K562 (cell line): ENCODE measurements at regions not wholly inside any gene's neighbourhood (a gene's known extent, or its start where the extent isn't known, plus 50 kb on each side); places are given as distances from the start of the nearest gene placed in this dataset.

Source experiments
- ATAC-seq: fragments of 200-7000 bp; cut with Tn5 transposase; 3 replicates; pipeline ENCODE4 v1.9.1; 2020; ENCODE audit warnings: moderate library complexity
- BruUV-seq: library from RNA; stranded (reverse); fragments of 400-500 nt; replicated peaks from 2 replicates; lab custom pipeline; 2021; lab: Mats Ljungman, UMichigan
- CTCF ChIA-PET: fragments of 300-600 bp; formaldehyde crosslinking; extraction: SDS; loops from one replicate; lab custom pipeline; 2021; ENCODE audit warnings: low intra/inter-chr PET ratio; lab: Yijun Ruan, JAX
- POLR2A ChIA-PET: fragments of 300-600, 350-650 bp; sonication (Branson Sonifier 250); formaldehyde crosslinking; extraction: SDS; loops from one replicate; lab custom pipeline; 2021; ENCODE audit warnings: antibody characterized with exemption, inconsistent platforms; lab: Yijun Ruan, JAX
- DNase-seq, 4 experiments: peaks; one replicate each; pipeline versions ENCODE4 v3.0.0 to v3.0.0-alpha.2; 2011 to 2018; ENCODE audit warnings: low spot score in 3 of 4, mixed read lengths in 3 of 4; ENCODE audit errors: extremely low read depth in 1 of 4
- FAIRE-seq: peaks from 2 replicates; lab custom pipeline; 2011; peaks lifted over from hg19 to GRCh38; lab: Jason Lieb, UNC
- H2AFZ ChIP-seq: 2 replicates; pipeline ENCODE4 v1.6.0; 2011; ENCODE audit warnings: low read depth, low read length, control low read depth, inconsistent platforms
- H3K27ac ChIP-seq: fragments of 200-600 bp; 3 replicates; pipeline ENCODE4 v1.8.0; 2011; ENCODE audit warnings: low read depth, mild to moderate bottlenecking, control low read depth, inconsistent platforms, low read length, moderate library complexity, mixed read lengths; ENCODE audit errors: extremely low read depth
- H3K27me3 ChIP-seq, 2 experiments: fragments of 300-600 bp in 1 of 2; 2 replicates in 1 of 2; 3 replicates in 1 of 2; pipeline versions ENCODE4 v1.6.0 to v1.8.0; 2011; ENCODE audit warnings: inconsistent platforms in 2 of 2, low read length in 2 of 2, mild to moderate bottlenecking in 1 of 2, mixed read lengths in 1 of 2, moderate library complexity in 1 of 2; ENCODE audit not compliant: control insufficient read depth in 2 of 2, insufficient read depth in 2 of 2
- H3K36me3 ChIP-seq: fragments of 300-600 bp; 3 replicates; pipeline ENCODE4 v1.8.0; 2011; ENCODE audit warnings: mild to moderate bottlenecking, low read length, inconsistent platforms; ENCODE audit not compliant: control insufficient read depth, insufficient read depth
- H3K4me1 ChIP-seq, 2 experiments: fragments of 200-600 bp in 1 of 2; replicated peaks in 1 of 2; 2 replicates in 1 of 2; 3 replicates in 1 of 2; pipeline versions ENCODE4 v1.5.1 to v1.8.0; 2011; ENCODE audit warnings: inconsistent platforms in 2 of 2, low read length in 2 of 2, mild to moderate bottlenecking in 1 of 2, mixed read lengths in 1 of 2, moderate library complexity in 1 of 2; ENCODE audit not compliant: control insufficient read depth in 2 of 2, insufficient read depth in 2 of 2
- H3K4me2 ChIP-seq: 2 replicates; pipeline ENCODE4 v1.6.1; 2011; ENCODE audit warnings: low read length, control low read depth, inconsistent platforms, mixed read lengths; ENCODE audit not compliant: insufficient read depth
- H3K4me3 ChIP-seq: fragments of 200-600 bp; sonication (generic), shearing (Covaris generic); 2 replicates; pipeline ENCODE4 v1.5.1; 2016; ENCODE audit warnings: control low read depth, inconsistent platforms
- H3K79me2 ChIP-seq: fragments of 200-600 bp; 3 replicates; pipeline ENCODE4 v1.8.0; 2011; ENCODE audit warnings: low read length, inconsistent platforms; ENCODE audit not compliant: control insufficient read depth, insufficient read depth
- H3K9ac ChIP-seq, 2 experiments: 2 replicates each; pipeline versions ENCODE4 v1.6.0 to v1.6.1; 2011; ENCODE audit warnings: low read depth in 2 of 2, low read length in 2 of 2, control low read depth in 1 of 2, inconsistent platforms in 1 of 2, mild to moderate bottlenecking in 1 of 2, mixed read lengths in 1 of 2; ENCODE audit not compliant: insufficient read depth in 1 of 2
- H3K9me1 ChIP-seq: one replicate; pipeline ENCODE4 v1.6.0; 2011; ENCODE audit warnings: inconsistent platforms, mild to moderate bottlenecking, low read length, moderate library complexity; ENCODE audit not compliant: control insufficient read depth, insufficient read depth
- H3K9me3 ChIP-seq: replicated peaks from 2 replicates; pipeline ENCODE4 v1.5.1; 2011; ENCODE audit warnings: low read depth, low read length, inconsistent platforms; ENCODE audit not compliant: control insufficient read depth, insufficient read depth
- H4K20me1 ChIP-seq: replicated peaks from 2 replicates; pipeline ENCODE4 v1.6.1; 2011; ENCODE audit warnings: low read length, inconsistent platforms, mixed read lengths; ENCODE audit not compliant: control insufficient read depth, insufficient read depth
- ADNP ChIP-seq: fragments of 200-800 bp; sonication (Bioruptor generic); IDR thresholded peaks from 2 replicates; pipeline ENCODE4 v1.6.1; 2016; ENCODE audit warnings: missing genetic modification characterization, missing compliant biosample characterization
- BCLAF1 ChIP-seq, 2 experiments: fragments of 450-650 bp in 1 of 2; IDR thresholded peaks; 2 replicates each; pipeline ENCODE4 v1.6.1; 2011 to 2017; ENCODE audit warnings: low read depth in 2 of 2, antibody characterized with exemption in 1 of 2, borderline replicate concordance in 1 of 2, low read length in 1 of 2, mild to moderate bottlenecking in 1 of 2, mixed read lengths in 1 of 2; ENCODE audit not compliant: control insufficient read depth in 1 of 2
- CBFA2T2 ChIP-seq: fragments of 450-650 bp; conservative IDR thresholded peaks from 2 replicates; pipeline ENCODE4 v1.6.1; 2017; ENCODE audit warnings: mild to moderate bottlenecking
- CBX8 ChIP-seq: fragments of 200-600 bp; sonication (generic); IDR thresholded peaks from 2 replicates; pipeline ENCODE4 v1.6.1; 2012; ENCODE audit warnings: borderline replicate concordance, mixed run types, low read depth, mild to moderate bottlenecking, moderate library complexity, mixed read lengths, low read length, control low read depth, inconsistent platforms; ENCODE audit not compliant: poor library complexity, severe bottlenecking; ENCODE audit errors: extremely low read depth
- EP400 ChIP-seq: fragments of 450-650 bp; IDR thresholded peaks from 2 replicates; pipeline ENCODE4 v1.6.1; 2017; ENCODE audit warnings: antibody characterized with exemption, mild to moderate bottlenecking, moderate library complexity
- POLR2G ChIP-seq: fragments of 200-400 bp; formaldehyde crosslinking; IDR thresholded peaks from 2 replicates; pipeline ENCODE4 v1.6.1; 2017; ENCODE audit warnings: low read depth, mild to moderate bottlenecking, antibody characterized with exemption, low read length, moderate library complexity
- ZBTB34 ChIP-seq: fragments of 250-450 bp; sonication (Bioruptor Pico); IDR thresholded peaks from 2 replicates; pipeline ENCODE4 v1.8.0; 2021; ENCODE audit warnings: mild to moderate bottlenecking, moderate library complexity
- ZNF408 ChIP-seq: fragments of 250-450 bp; sonication (Bioruptor Pico); IDR thresholded peaks from 2 replicates; pipeline ENCODE4 v1.4.0; 2020; ENCODE audit warnings: low read depth, mild to moderate bottlenecking, moderate library complexity
- ZNF77 ChIP-seq: fragments of 250-450 bp; sonication (Bioruptor Pico); IDR thresholded peaks from 2 replicates; pipeline ENCODE4 v1.5.0; 2020
- WGBS: fragments of 100-300 bp; shearing (Covaris generic); methylation state at CpG from one replicate; pipeline ENCODE4 v1.1.6; 2016; ENCODE audit warnings: low coverage, mixed read lengths; ENCODE audit not compliant: insufficient coverage; ENCODE audit errors: missing lambda C conversion rate; 5-methylcytosine and 5-hydroxymethylcytosine counted together
- in situ Hi-C: fragments of 300-500 bp; cut with MboI; formaldehyde crosslinking; loops from 4 replicates; pipeline ENCODE4 v1.15.0; 2018; ENCODE audit warnings: inconsistent platforms, mixed read lengths
- intact Hi-C: fragments of 100-400 bp; cut with micrococcal nuclease; formaldehyde crosslinking; loops from 2 replicates; pipeline ENCODE4 v1.14.2; 2022
- TF ChIP-seq, protein P1 (sequence below): fragments of 450-650 bp; IDR thresholded peaks from 2 replicates; pipeline ENCODE4 v1.6.1; 2016; ENCODE audit warnings: borderline replicate concordance
- TF ChIP-seq, protein P2 (sequence below): fragments of 450-650 bp; formaldehyde crosslinking; IDR thresholded peaks from 2 replicates; pipeline ENCODE4 v1.4.0; 2020; ENCODE audit warnings: mild to moderate bottlenecking
- TF ChIP-seq, protein P3 (sequence below): IDR thresholded peaks from 2 replicates; pipeline ENCODE4 v1.6.1; 2014; ENCODE audit warnings: antibody characterized with exemption

DNA sequence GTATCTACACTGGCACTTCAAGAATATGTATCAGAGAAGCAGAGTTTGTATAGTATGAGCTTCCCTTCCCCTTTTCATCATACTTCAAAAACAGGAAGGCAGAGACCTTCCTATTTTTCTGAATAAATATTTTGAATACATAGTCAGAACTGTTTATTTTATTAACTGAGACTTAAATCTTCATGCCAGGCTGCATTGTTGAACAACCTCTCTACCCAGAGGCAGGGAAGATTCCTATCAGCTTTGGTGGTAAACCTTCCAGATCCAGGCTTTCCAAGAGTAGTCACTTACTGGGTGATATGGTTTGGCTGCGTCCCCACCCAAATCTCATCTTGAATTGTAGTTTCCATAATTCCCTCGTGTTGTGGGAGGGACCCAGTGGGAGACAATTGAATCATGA, 217.4 kb upstream of the ATP11B start (continued):
- no peak for TF ChIP-seq ZNF408 (CRISPR knock-in tag)
- no peak for TF ChIP-seq POLR2G
- no peak for TF ChIP-seq CBX8
- no peak for TF ChIP-seq EP400
- no peak for TF ChIP-seq CBFA2T2
- TF ChIP-seq ZBTB34 (CRISPR knock-in tag), result no peak

- Histone ChIP-seq H3K79me2 (no peaks in the 10 kb centered on the region), H3K36me3 (no peaks in the 10 kb centered on the region), H3K27me3 (no peaks in the 10 kb centered on the region), H3K4me2 (no peak overlapping the region), H3K27ac (no peak overlapping the region), H3K9me3 (no peaks in the 10 kb centered on the region), H4K20me1 (no peaks in the 10 kb centered on the region), H3K4me3 (no peak overlapping the region), H3K9ac (no peak overlapping the region), H3K9me1 (no peaks in the 10 kb centered on the region), H2AFZ (no peak overlapping the region), H3K4me1 (no peaks in the 10 kb centered on the region)
- POLR2A ChIA-PET, result no interaction called here
- BruUV-seq, result no TSS peak
- CTCF ChIA-PET, result no interaction called here
- intact Hi-C loops, result no loop called here
- in situ Hi-C loops, result no loop called here
- DNase-seq (no peak), FAIRE-seq (no peak), ATAC-seq (no peak)
- 2% methylated on average over 4 of the region's 4 CpGs for WGBS
- TF ChIP-seq ZNF77 (no peak), BCLAF1 (IDR thresholded peaks at IDR 0.05; ENCODE audit: borderline replicate concordance in 1 of 2, control insufficient read depth in 1 of 2, low read depth in 2 of 2, low read length in 1 of 2) (no peak), ADNP (tag) (no peak)
- TF ChIP-seq, protein P1, sequence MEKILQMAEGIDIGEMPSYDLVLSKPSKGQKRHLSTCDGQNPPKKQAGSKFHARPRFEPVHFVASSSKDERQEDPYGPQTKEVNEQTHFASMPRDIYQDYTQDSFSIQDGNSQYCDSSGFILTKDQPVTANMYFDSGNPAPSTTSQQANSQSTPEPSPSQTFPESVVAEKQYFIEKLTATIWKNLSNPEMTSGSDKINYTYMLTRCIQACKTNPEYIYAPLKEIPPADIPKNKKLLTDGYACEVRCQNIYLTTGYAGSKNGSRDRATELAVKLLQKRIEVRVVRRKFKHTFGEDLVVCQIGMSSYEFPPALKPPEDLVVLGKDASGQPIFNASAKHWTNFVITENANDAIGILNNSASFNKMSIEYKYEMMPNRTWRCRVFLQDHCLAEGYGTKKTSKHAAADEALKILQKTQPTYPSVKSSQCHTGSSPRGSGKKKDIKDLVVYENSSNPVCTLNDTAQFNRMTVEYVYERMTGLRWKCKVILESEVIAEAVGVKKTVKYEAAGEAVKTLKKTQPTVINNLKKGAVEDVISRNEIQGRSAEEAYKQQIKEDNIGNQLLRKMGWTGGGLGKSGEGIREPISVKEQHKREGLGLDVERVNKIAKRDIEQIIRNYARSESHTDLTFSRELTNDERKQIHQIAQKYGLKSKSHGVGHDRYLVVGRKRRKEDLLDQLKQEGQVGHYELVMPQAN, result no peak
- TF ChIP-seq, protein P2, sequence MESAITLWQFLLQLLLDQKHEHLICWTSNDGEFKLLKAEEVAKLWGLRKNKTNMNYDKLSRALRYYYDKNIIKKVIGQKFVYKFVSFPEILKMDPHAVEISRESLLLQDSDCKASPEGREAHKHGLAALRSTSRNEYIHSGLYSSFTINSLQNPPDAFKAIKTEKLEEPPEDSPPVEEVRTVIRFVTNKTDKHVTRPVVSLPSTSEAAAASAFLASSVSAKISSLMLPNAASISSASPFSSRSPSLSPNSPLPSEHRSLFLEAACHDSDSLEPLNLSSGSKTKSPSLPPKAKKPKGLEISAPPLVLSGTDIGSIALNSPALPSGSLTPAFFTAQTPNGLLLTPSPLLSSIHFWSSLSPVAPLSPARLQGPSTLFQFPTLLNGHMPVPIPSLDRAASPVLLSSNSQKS (CRISPR knock-in tag), result no peak
- TF ChIP-seq, protein P3, sequence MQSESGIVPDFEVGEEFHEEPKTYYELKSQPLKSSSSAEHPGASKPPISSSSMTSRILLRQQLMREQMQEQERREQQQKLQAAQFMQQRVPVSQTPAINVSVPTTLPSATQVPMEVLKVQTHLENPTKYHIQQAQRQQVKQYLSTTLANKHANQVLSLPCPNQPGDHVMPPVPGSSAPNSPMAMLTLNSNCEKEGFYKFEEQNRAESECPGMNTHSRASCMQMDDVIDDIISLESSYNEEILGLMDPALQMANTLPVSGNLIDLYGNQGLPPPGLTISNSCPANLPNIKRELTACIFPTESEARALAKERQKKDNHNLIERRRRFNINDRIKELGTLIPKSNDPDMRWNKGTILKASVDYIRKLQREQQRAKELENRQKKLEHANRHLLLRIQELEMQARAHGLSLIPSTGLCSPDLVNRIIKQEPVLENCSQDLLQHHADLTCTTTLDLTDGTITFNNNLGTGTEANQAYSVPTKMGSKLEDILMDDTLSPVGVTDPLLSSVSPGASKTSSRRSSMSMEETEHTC, result no peak
These were observed 209.8 kb upstream of the ATP11B start for GRCh38 chr3:182583545-182583944.
